GM18868 (cell line): ENCODE measurements at regions not wholly inside any gene's neighbourhood (a gene's known extent, or its start where the extent isn't known, plus 50 kb on each side); places are given as distances from the start of the nearest gene placed in this dataset.
A peak's percentile ranks its signal among the peaks of the same experiment; 100 is the strongest.
"Not testable (repeated sequence)": the region's sequence is repeated elsewhere in the genome, so short reads cannot be mapped to it uniquely, and the experiment has no call there.

Source experiments
- ATAC-seq: cut with Tn5 transposase; IDR thresholded peaks from one replicate; pipeline ENCODE4 v1.9.1; 2021; ENCODE audit warnings: mild to moderate bottlenecking, moderate library complexity; ENCODE audit not compliant: unreplicated experiment

DNA sequence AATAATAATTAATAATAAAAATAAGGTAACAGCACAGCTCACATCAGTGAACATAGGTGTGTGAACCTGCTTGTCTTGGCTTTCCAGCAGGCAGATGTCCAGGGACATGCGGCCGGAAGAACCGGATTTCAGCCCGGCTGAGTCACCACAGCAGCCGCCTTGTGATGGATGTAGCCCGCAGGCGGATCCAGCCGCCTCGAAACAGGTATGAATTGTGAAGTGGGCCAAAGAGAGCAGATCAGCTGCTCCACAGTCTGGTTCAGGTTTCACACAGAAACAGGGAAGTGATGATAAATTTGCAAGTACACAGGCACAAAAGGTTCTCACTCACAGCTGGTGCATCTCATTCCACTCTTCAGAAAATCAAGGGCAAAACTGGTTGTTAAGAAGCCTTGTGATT, 55.1 kb downstream of the ID4 start:
- ATAC-seq: no peak

DNA sequence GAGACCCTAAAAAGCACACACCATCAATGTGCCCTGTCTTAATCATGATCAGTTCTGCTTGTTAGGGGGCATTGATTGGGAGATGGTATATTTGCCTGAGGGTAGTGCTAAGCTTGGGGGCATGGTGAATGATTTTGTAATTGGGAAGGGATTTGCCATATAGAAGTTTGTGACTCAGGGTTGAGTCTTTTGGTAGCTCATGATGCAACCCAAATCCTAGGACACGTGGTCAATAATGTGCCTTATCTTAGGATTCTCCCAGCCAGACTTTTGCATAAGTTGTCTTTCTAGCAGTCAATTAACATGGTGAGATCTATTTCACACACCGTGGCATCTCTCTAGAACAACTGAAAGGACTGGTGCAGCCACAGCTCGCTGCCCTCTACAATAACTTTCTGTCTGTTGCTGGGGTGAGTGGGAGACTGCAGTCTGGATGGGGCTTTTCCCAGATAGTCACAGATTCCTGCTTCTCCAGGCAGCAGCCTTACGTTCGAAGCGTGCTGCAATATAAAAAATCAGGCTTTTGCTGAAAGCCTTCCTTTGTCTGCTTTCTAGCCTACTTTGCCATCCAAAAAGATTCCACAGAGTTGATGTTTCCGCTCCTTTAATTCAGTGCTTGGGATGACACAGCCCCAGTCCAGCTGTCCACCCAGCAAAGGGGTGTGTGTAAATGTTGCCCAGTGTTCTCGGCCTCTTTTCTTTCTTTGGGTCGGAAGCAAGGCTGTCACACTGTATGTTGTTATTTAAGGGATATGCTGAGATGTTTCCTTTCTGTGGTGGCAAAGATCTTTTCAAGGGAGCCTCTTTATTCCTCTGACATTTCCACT, 58.9 kb downstream of the ID4 start:
- ATAC-seq: no peak

DNA sequence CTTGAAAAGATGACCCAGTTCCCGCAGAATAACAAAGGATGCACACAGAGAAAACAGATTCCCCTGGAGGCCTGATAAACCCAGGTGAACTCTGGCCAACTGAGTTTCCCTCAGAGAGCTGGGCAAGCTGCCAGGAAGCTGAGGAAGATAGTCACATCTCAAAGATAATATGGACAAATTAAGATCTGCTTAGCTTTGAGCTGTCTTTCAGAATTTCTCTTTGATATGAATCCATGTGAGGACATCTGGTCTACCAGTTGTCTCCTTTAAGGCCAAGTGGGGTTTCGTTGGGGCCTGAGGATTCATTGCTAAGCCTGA, 59.5 kb downstream of the ID4 start:
- no peak for ATAC-seq

DNA sequence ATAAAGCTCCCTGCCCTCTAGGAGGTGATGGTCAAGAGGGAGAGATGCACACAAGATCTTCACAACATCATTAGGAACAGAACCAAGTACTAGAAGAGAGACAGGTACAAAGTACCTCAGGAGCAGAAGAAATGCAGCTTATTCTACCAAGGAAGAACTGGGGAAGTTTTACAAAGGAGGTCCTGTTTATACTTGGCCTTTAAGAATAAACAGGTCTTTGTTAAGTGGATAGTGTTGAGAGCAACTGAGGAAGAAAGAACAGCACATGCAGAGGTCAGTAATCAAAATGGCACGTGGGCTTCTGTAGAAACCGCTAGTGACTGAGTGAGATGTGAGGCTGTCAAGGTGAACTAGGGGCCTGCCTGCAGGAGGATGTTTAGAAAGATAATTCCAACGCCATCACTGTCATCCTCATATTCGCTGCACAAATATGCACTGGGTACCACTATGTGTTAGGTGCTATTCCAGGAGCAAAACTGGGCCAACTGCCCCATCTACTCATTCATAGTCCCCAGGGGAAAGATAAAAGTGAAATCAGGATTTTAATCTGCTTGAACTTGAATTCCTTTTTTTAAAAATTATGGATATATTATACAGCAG, 61.1 kb downstream of the ID4 start:
- no peak for ATAC-seq

DNA sequence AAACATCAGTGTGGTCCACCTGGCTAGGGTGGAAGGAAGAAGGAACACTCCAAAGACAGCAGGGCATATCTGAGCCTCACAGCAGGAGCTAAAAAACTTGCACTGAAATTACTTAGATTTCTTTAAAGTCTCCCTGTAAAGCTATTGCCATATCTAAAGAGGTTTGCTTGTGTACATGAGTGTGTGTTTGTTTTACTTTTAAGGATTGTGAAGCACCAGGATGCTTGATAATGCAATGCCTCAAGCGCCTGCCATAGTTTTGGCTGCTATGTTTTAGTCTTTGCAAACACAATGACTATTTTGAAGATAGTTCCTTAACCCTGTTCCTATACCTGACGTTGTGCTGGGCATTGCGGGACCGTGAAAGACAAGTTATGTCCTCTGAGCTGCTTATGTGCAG, 65.0 kb downstream of the ID4 start:
- ATAC-seq: no peak

DNA sequence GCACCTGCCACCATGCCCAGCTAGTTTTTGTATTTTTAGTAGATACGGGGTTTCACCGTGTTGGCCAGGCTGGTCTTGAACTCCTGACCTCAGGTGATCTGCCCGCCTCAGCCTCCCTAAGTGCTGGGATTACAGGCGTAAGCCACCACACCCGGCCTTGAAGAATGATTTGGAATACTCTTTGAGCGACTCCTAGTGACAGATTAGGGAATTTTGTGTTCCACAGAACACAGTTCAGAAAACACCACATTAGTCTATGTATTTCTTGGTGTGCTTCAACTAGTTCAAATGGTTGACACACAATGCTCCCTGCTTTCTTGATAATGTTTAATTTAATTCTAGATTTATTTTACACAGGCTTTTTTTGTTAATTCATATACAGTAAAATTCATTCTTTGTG, 67.2 kb downstream of the ID4 start:
- ATAC-seq: not testable (repeated sequence)

DNA sequence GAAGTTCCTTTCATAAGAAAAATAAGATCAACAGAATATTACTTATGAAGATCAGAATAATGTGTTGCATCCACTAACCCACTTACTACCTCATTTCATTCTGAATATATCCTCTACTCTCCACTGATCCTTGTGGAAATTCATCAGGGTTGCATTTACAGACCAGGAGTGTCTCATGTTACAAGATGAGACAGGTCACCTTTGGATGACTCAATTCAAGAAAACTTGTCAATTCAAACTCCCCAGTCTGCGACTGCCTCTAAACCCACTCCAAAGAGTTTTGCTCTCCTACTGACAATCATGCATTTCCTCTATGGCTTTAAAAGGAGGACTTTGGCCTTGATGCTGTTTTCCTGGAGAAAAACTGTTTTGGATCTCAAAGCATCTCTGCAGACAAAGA, 68.4 kb downstream of the ID4 start:
- ATAC-seq: no peak

DNA sequence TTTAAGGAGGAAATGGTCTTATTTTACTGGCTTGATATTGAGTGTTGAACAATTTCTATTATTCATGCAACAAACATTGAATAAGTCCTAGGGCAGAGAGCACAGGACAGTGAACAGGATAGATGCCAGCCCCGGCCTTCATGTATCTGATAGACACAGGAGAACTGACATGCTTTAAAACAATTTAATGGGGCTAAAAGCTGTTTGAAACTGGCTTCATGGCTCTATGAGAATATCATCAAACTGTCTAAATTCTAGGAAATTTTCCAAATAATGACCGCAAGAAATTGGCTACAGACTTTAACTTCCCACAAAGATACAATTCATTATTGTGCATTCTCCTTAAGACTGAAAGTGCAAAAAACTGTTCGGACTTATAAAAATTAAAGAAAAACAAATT, 69.0 kb downstream of the ID4 start:
- no peak for ATAC-seq

DNA sequence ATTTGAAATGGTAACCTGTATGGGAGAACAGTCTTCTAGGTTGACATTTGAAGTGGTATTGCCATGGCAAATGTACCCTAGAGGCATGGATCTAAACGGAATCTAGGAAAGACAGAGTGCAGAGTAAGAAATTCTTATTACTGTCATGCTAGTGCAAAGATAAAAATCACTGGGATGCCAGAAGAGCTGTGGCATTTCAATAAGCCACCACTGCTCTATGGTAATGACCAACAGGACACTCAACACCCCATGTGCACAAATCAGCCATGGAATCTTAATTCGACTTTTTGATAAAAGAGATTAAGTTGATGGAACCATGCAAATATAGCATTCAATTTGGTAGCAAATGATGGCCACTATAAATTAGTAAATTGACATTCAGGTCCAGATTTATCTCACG, 74.1 kb downstream of the ID4 start:
- ATAC-seq: no peak

DNA sequence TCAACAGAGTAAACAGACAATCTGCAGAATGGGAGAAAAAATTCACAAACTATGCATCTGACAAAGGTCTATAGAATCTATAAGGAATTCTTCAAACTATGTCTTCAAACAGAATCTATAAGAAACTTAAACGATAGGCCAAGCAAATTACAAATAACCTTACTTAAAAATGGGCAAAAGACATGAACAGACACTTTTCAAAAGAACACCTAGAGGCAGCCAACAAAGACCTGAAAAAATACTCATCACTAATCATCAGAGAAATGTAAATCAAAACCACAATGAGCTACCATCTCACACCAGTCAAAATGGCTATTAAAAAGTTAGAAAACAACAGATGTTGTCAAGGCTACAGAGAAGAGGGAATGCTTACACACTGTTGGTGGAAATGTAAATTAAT, 81.3 kb downstream of the ID4 start:
- ATAC-seq: no peak

DNA sequence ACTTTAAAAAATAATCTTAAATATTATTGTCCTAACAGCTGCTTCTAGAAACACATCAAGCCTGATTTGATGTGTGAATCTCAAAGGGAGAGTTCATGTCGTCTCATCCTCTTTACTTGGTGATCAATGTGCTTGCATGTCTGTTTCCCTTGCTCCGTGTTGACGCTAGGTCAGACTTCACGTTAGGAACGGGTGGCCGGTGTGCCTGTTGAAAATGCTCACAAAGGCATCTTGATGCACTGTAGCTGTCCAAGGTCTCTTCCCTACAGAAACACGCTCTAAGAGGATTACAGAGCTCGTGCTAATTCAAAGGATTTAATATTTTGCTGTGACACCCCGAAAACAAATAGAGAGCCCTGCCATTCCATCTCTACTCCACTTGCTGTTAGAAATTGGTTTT, 84.6 kb downstream of the ID4 start:
- no peak for ATAC-seq

DNA sequence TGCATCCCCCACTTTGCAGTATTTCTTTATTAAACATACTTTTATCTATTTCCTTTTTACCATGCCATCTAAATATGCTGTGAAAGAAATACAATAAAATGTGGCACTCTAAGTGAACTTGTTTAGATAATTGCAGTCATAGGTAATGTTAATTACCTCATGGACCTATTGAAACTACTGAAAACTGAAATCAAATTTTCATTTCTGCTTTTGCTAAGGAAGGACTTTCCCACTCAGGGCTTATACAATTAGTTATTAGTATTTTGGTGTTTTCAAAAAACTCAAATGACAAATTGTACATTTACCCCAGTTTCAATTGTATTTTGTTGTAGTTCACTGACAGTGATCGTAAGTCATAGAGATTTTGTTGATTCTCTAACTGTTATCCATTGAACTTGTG, 88.4 kb downstream of the ID4 start:
- ATAC-seq: peak; percentile 86

DNA sequence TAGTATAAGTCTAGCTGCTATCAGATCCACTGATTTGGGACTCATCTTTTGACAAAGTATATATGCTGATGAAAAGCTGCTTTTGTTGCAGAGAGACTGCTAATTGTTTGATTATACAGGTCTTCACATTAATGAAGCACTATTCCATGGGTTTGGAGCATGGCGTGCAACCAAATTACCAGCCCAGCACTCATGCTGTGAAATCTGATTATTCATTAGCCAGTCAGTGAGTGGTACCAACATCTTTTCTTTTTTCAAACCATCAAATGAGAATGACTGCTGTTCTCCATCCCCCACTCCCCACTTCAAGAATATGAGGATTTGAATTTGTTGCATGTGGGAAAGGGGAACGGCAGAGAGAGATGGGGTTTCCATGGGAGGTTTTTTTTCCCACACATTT, 91.3 kb downstream of the ID4 start:
- ATAC-seq: no peak

DNA sequence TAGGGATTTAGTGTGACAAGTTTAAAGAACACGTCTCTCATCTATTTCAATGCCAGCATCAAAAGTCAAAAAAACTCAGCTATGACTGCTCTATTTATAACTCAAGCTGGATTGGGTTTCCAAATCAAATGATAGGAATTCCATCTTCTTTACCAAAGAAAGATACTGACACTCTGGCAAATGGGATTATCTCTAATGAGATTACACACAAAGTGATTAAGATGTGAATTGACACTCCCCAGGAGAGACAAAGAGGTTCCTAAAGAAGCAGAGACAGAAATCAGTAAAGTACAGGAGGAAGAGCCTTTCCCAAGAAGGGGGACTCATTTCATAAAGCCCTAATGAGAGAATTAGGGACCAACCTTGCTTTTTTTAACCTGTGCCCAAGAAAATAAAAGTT, 92.1 kb downstream of the ID4 start:
- no peak for ATAC-seq

DNA sequence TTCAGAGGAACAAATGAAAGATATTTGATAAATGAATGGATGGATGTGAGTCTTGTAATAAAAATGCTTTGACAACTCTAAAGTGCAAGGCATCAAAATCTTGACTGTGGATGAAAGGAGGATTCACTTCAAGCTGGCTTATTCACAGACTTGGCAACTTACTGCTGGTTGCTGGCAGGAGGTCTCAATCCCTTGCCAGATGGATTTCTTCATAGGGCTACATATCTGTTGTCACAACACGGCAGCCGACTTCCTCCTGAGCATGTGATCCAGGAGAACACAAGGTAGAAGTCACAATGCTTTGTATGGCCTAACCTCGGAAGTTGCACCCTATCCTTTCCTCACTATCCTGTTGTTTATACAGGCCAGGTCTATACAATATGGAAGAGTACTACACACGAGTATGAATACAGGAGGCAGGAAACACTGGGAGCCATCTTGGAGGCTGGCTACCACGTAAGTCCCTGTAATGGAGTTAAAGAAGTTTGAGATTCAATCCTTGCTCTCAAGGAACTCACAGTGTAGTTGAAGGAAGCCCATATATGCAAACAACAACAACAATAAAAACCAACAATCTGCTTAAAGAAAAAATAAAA, 97.9 kb downstream of the ID4 start:
- no peak for ATAC-seq

DNA sequence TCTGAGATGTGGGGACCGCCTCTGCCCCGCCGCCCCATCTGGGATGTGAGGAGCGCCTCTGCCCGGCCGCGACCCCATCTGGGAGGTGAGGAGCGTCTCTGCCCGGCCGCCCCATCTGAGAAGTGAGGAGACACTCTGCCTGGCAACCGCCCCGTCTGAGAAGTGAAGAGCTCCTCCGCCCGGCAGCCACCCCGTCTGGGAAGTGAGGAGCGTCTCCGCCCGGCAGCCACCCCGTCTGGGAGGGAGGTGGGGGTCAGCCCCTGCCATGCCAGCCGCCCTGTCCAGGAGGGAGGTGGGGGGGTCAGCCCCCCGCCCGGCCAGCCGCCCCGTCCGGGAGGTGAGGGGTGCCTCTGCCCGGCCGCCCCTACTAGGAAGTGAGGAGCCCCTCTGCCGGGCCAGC, 102.2 kb downstream of the ID4 start:
- ATAC-seq: not testable (repeated sequence)

DNA sequence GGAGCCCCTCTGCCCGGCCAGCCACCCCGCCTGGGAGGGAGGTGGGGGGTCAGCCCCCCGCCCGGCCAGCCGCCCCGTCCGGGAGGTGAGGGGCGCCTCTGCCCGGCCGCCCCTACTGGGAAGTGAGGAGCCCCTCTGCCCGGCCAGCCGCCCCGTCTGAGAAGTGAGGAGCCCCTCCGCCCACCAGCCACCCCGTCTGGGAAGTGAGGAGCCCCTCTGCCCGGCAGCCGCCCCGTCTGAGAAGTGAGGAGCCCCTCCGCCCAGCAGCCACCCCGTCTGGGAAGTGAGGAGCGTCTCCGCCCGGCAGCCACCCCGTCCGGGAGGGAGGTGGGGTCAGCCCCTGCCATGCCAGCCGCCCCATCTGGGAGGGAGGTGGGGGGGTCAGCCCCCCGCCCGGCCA, 102.8 kb downstream of the ID4 start:
- ATAC-seq: not testable (repeated sequence)

DNA sequence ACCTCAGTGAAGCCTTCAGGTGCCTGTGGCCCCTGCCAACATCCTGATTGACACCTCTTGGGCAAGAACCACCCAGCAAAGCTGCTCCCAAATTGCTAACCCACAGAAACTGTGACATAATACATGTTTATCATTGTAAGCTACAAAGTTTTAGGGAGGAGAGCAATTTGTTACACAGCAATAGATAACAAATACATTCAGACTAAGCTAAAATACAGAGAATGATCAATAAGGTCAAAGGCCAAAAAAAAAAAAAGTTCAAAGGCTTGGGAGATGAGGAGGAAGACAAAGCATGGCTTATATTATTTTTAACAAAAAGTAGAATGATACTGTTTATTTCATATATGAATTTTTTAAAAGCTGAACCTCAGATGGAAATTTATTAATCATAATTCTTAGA, 105.9 kb downstream of the ID4 start:
- ATAC-seq: no peak

DNA sequence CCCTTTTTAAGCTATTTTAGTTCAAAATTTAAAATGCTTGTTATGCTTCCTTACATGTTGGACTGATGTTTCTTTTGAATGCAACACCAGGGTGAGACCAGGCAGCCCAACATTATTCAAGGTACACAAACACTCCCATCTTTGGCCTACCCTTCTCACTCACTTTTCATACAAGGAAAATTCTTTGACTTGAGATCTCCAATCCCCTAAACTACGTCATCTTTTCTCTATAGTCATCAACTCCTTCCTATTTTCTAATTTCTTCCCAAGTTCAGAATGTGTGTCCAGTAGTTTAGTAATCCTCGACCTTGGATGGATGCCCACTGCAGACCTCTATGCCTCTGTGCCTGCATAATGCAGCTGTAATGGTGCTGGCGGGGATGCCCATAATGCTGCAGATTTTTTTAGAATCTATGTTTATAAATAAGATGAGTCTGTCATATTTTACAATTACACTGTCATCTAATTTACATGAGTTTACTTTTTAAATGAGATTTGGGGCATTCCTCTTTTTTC, 108.7 kb downstream of the ID4 start:
- ATAC-seq: no peak

DNA sequence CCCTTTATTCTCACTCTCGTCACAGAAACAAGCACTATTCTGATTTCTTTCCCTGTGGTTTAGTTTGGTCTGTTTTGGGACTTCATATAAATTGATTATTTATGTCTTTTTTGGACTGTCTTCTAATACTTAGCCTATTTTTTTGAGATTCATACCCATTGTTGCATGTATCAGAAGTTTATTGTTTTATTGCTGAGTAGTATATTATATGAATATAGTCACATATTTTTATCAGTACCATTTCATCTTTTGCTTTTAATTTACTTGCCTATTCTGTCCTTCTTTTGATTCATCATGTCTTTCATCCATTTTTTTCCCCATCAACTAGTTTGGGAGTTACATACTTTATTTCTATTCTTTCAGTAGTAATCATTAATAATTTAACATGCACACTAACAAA, 112.0 kb downstream of the ID4 start:
- ATAC-seq: no peak

DNA sequence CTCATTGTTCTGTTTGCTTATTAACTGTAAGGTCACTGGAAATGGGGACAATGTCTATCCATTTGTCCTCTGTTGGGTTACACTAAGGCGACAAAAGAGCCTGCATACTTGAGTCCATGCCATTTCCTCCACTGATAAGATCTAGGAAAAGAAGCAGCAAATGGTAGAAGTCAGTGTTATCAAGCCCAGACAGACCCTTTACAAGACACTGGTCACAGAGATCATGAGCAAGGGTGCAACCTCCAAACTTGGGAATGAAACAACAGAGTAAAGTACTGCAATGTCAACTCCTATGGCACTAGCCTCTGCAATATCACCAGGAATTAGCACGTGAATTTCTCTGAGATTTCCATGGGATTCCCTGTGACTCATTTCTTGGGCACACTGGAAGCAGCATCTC, 126.9 kb downstream of the ID4 start:
- ATAC-seq: no peak

DNA sequence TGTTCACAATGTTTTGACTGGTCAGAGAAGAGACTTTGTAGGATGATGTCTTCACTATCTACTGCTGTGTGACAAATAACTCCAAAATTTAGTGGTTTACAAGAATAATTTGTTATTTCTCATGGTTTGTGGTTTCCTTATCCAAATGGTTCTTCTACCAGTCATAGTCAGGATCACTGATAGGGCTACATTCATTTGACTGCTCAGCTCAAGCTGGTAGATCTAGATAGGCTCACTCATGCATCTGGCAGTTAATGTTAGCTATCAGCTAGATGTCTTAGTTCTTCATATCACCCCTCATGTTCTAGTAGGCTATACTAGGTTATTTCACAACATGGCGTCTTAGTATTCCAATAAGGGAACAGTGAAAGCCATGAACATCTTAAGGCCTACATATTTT, 131.0 kb downstream of the ID4 start:
- ATAC-seq: no peak
